Kidney epithelial cell (primary cell): ENCODE measurements at regions not wholly inside any gene's neighbourhood (a gene's known extent, or its start where the extent isn't known, plus 50 kb on each side); places are given as distances from the start of the nearest gene placed in this dataset.

Experiments
- DNase-seq: peaks from one replicate; pipeline ENCODE4 v3.0.0-alpha.2; 2010; ENCODE audit warnings: low read depth
- H3K27me3 ChIP-seq: 2 replicates; pipeline ENCODE4 v1.6.0; 2011; ENCODE audit warnings: low read length; ENCODE audit not compliant: control insufficient read depth, insufficient read depth
- H3K36me3 ChIP-seq: 2 replicates; pipeline ENCODE4 v1.5.1; 2011; ENCODE audit warnings: low read length; ENCODE audit not compliant: control insufficient read depth, insufficient read depth
- H3K4me3 ChIP-seq: 2 replicates; pipeline ENCODE4 v1.5.1; 2011; ENCODE audit warnings: low read depth, mild to moderate bottlenecking, control low read depth, low read length
- CTCF ChIP-seq: IDR thresholded peaks from 2 replicates; pipeline ENCODE4 v1.5.1; 2011; ENCODE audit warnings: mild to moderate bottlenecking, moderate library complexity, low read length, control low read depth, inconsistent platforms; ENCODE audit not compliant: insufficient read depth, poor library complexity, severe bottlenecking

- no peak overlapping the region for H3K4me3 ChIP-seq
- no peak for TF ChIP-seq CTCF
- no peak for DNase-seq
- no peaks in the 10 kb centered on the region for H3K36me3 ChIP-seq
- peaks cover 4% of the 10 kb centered on the region for H3K27me3 ChIP-seq
These were observed 76.2 kb downstream of the CRYGS start for GRCh38 chr3:186467969-186468368.

DNA sequence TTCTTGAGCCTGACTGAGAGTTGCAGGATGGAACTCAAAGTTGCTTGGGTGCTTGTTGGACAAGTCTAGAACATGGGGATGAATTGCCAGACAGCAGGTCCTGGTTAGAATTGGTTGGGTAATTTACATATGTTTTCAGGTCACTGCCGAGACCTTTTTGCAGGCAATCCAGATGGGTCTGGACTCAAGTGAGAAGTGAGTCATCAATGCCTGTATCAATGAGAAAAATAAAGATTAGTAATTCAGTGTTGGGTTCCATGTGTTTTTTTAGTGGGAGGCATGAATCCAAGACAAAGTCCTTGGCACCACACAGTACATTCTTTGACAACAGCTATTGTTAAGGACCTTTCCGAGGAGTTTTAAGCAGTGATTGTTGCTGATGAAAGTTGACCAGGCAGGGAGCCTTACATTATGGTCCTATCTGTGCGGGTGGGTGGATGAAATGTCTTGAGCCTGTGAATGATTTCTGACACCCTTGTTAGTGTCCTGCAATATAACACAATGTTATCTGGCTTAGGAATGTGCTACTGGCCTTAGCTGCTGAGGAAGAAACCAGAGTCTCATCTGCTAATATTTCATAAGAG, 77.7 kb downstream of the CRYGS start:
- no peak for DNase-seq
- Histone ChIP-seq H3K36me3 (no peaks in the 10 kb centered on the region), H3K27me3 (peaks cover 4% of the 10 kb centered on the region), H3K4me3 (no peak overlapping the region)
- no peak for TF ChIP-seq CTCF

DNA sequence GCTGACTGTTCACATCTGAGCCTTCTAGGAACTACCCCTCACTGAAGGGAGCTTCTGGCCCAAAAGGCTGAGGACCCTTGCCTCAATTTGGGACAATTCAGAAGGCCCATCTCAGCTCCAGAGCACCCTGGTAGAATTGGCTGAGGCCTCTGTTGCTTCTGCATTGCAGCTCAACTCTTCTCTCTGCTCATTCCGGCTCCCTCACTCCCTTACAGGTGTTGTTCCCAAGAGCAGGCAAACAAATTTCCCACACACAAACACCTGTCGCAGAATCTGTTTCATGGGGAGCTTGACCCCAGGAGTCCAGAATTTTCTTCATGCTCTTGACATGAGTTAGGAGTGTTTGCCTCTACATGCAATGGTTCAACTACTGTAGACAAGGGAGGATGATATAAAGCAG, 78.7 kb downstream of the CRYGS start:
- no peak for TF ChIP-seq CTCF

DNA sequence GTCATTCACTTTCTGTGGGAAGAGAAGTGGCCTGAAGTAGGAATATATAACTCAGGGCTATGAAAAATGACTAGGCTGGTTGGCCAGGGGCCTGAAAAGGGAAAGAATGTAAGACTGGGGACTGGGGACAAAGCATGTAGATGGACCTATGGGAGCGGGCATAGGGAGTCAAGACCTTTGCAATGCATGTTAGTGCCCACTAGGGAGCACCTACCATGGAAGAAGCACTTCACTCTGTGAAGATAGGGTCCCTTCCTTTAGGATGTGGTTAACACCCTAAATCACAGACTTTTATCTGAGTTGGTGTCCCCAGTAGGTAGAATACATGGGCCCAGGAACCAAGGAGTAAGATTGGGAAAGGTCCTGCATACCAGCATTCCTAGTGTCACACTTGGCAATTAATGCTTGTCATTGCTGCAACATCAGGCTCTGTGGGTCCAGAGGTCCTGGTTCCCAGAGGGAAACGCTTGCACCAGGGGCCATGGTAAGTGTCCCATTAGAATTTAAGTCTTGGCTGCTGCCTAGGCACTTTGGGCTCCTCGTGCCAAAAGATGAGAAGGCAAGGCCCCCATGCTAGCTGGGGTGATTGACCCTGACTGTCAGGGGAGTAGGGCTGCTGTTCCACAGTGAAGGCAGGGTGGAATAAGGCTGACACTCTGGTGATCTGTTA, 79.6 kb downstream of the CRYGS start:
- Histone ChIP-seq H3K4me3 (no peak overlapping the region), H3K27me3 (peaks cover 4% of the 10 kb centered on the region), H3K36me3 (no peaks in the 10 kb centered on the region)
- no peak for TF ChIP-seq CTCF
- no peak for DNase-seq

More for the DNA sequence above, 78.7 kb downstream of the CRYGS start:
- DNase-seq, result no peak
- no peaks in the 10 kb centered on the region for H3K36me3 ChIP-seq
- H3K4me3 ChIP-seq, result no peak overlapping the region
- peaks cover 4% of the 10 kb centered on the region for H3K27me3 ChIP-seq

DNA sequence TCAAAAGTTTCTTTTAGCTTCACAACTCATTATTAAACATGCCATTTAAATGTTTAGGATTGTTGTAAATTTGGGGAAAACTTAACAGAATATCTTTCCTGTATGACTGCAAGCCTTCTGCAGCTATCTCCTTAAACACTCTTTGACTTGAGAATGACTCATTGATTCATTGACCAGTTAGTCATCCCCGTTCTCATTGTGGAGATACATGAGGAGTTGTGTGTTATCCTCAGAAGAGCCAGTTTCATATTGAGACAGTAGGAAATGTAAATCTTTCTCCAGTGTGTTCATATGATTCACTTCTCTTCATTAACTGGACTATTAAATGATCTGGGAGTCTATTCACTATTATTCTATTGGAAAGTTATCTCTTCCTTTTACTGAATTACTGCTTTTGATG, 83.0 kb downstream of the CRYGS start:
- peaks cover 3% of the 10 kb centered on the region for H3K27me3 ChIP-seq
- peak; percentile 37 for DNase-seq
- TF ChIP-seq CTCF, result no peak
- no peaks in the 10 kb centered on the region for H3K36me3 ChIP-seq
- no peak overlapping the region for H3K4me3 ChIP-seq

GRCh38 chr3:186459108-186459467, 85.1 kb downstream of the CRYGS start:
- DNase-seq, result no peak
- no peak overlapping the region for H3K4me3 ChIP-seq
- no peak for TF ChIP-seq CTCF
- H3K36me3 ChIP-seq, result no peaks in the 10 kb centered on the region
- H3K27me3 ChIP-seq, result peaks cover 3% of the 10 kb centered on the region
